Hematopoietic multipotent progenitor cell treated with erythropoietin and hydrocortisone succinate and interleukin-3 and kit ligand, for 15 days (in vitro differentiated cells): ENCODE measurements at regions not wholly inside any gene's neighbourhood (a gene's known extent, or its start where the extent isn't known, plus 50 kb on each side); places are given as distances from the start of the nearest gene placed in this dataset.
"Not testable (repeated sequence)": the region's sequence is repeated elsewhere in the genome, so short reads cannot be mapped to it uniquely, and the experiment has no call there.

ENCODE experiments used
- DNase-seq: peaks from one replicate; pipeline ENCODE4 v3.0.0-alpha.2; 2015; ENCODE audit warnings: low spot score

DNA sequence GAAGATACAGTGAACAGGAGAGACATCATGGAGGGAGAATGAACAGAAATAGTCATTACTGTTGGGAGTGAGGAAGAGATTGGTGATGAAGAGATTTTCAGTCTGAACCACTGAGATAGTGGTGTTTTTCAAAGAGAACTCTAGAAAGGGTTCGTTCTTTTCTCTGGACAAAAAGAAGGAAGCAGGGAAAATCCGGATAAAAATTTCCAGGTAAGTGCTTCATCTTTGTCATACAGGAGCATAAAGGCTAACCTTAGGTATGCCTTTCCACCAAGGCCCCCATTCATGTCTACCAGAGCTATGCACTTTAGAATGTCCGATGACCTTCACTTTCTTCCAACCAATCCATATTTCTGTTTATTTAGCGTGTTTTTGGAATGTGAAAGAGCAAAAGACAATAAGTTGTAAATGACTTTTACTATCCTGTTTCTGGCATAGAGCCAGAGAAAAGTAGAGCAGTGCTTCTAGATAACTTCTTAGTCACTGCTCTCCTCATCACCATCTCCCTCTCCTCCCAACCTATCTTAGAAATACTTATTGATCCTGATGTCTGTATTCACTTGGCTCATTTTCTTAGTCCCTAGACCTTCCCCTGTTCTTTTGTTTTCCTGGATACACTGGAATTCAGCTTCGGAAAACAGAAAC lies 116.5 kb downstream of the TTC6 start:
- DNase-seq, result no peak

DNA sequence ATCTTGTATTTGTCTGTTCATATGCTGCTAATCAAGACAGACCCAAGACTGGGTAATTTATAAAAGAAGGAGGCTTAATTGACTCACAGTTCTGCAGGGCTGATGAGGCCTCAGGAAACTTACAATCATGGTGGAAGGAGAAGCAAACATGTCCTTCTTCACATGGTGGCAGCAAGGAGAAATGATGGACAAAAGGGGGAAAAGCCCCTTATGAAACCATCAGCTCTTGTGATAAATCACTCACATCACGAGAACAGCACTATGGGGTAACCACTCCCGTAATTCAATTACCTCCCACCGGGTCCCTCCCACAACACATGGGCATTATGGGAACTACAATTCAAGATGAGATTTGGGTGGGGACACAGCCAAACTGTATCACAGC lies 117.0 kb downstream of the TTC6 start:
- not testable (repeated sequence) for DNase-seq

DNA sequence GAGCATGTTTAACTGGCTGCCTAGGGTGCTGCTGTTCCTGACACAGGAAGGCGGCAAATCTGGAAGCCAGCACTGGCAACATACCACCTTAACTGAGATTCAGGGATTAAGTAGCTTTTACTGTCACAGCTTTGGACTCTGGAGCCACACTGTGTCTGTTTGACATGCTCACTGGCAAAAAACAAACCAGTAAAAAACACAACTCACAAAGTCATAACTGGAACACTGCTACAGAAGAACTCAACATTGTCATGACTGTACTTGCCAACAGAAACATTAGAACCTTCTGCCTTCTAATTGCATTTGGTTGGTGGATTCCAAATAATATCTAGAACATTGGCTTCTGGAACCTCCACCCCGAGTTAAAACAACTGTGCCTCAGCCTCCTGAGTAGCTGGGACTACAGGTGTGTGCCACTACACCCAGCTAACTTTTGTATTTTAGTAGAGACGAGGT lies 117.6 kb downstream of the TTC6 start:
- no peak for DNase-seq

DNA sequence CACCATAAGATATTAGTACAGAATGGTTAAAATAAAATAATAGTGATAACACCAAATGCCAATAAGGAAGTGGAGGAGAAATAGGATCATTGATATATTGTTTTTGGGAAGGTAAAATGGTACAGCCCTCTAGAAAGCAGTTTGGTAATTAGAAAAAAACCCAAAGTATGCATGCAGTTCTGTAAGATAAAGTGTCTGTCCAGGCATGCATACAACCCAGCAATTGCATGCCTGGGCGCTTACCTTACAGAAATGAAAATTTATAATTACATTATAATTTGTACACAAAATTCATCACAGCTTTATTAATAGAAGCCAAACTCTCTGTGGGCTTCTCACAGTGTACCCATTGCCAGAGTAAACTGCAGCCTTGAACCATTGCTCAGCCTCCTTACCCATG lies 124.7 kb downstream of the TTC6 start:
- no peak for DNase-seq

DNA sequence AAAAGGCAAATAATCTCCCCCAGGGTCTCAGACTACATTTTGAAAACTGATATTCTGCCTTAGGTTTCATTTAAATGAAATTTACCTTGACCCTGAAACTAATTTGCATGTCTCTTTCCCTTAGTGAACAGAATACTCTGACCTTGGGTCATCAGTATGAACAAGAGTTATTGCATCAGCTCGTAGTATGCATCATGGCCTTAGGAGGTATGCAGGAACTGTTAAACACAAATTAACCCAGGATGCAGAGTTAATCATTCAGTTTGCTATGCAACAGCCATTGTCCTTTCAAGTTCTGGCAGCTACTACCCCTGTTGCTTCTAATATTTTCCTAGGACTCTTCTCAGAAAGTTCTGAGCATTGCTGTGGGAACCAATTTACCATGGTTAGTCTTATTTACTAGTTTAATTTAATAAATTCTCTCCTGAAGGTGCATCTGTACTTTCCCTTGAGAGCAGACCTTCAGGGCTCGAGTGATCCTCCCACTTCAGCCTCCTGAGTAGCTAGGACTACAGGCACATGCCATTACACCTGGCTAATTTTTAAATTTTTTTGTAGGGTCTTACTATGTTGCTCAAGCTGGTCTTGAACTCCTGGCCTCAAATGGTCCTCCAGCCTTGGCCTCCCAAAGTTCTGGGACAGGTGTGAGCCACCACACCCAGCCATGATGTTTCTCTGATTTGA lies 126.7 kb downstream of the TTC6 start:
- no peak for DNase-seq

DNA sequence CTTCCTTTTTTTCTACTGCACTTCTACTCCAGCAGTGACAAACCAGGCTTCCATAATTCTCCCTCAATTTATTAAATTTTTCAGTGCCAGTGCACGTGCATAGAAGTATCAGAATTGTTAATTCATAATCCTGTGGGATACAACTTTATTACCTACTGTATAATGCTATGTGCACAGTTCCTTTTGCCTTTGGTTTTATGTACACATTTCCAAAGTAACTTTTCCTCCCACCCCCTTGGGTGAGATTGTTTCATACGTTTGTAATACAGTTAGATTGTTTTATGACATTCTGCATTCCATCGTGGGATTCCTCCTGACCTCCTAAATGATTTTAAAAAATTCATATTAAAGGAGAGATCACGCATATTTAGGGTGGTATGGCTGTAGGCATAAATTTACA lies 128.1 kb downstream of the TTC6 start:
- DNase-seq, result no peak

DNA sequence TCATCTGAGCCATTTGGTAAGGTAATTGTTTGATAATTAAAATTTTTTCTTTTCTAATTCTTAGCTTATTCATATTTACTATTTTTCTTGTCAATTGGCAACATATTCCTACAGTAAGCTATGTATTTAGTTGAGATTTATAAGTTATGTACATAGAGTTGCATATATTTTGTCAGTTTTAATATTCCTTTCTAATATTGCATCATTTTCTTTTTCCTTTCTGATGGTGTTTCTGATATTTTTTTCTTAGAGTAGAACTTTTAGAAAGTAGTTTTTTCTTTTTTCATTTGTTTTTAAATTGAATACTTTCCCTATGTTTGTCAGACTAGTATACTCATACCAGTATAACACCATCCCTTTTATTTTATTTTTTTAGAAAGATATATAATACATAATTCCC lies 131.3 kb downstream of the TTC6 start:
- DNase-seq, result no peak

DNA sequence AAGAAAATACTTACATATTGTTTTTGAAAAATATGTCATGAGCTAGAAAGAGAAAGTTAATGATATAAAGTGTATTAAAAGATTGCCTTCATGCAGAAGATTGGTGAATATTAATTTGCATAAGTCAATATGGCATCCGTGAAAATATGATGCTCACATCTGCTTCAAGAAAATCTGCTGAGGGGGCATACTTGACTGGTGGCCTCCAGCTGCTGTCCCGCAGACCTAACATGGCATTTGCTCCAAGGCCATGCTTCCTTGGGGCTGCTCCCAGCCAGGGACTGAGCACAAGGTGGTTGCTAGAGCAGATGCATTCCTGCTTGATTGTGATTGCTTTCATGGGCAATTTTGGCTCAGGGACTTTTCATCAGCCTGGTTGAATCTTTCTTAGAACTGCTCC lies 133.8 kb downstream of the TTC6 start:
- DNase-seq, result no peak

DNA sequence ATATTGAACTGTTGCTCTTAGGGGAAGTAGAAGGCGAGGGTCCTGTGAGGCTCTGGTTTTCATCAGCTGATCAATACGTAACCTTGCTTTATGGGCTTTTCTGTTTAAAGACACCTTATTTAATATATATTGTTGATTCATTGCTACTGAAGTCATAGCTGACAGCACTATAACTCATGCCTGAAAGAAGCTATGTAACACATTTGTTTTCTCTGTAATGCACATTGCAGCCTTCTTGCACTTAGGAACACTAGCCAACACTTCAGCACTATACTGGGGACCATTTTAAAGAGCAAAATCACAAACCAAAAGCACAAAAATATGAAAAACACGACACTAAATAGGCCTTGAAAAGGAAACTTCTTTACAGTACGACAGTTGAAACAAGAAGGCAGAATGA lies 135.7 kb downstream of the TTC6 start:
- no peak for DNase-seq

DNA sequence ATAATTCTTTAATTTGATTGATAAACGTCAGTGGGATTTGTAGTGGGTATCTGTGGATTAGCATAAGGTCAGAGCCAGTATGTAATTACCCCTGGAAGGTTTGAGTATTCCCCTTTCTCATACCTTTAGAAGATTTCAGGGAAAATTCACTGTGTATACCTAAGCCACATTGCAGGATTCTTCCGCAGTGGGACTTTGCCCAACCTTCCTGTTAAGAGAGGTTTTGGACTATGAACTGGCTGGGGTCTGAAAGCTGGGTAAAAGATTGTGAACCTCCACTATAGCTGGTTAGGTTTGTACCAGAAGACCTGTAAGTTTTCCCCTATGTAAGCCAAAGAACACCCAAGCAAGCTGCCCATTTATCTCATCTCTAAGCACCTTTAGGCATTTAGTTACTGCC lies 150.2 kb downstream of the TTC6 start:
- no peak for DNase-seq

DNA sequence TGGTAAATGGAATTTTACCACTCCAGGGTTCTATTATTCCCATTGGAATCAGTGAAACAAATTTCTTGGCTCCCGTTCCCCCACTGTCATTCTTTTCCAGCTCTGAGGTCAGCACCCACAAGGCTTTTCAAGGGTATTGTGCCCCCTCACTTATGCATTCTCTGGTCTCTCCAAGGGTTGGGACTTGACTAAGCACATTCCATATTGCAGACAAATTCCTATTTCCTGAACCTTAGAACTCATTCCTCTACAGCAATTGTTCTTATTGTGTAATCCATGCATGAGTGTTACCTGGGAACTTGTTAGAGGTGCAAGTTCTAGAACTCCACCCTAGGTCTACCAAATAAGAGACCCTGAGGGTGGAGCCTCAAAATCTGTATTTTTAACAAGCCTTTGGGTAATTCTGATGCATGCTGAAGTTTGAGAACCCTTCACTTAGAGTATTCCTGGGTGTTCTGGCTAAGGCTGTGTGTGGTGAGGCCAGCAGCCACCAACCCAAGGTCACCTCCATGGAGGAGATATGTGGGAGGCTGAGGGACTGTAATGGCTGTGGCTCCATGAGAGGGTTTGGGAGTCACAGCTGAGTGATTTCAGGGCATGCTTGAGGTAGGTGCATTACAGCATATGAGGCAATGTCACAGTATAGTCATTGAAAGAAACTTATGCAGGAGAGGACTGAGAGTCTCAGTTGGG lies 150.9 kb downstream of the TTC6 start:
- no peak for DNase-seq

DNA sequence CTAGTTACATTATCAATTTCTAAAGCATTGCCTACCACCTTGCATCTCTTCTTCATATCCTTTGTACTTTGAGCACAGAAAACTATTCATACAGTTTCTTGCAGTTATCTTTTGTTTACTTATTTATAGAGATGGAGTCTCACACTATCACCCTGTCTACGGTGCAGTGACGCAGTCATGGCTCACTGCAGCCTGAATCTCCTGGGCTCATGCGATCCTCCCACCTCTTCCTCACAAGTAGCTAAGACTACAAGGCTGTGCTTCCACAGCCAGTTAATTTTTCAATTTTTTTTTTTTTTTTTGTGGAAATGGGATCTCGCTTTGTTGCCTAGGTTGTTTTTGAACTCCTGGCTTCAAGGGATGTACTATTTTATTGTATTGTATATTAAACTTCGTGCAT lies 158.0 kb downstream of the TTC6 start:
- no peak for DNase-seq

DNA sequence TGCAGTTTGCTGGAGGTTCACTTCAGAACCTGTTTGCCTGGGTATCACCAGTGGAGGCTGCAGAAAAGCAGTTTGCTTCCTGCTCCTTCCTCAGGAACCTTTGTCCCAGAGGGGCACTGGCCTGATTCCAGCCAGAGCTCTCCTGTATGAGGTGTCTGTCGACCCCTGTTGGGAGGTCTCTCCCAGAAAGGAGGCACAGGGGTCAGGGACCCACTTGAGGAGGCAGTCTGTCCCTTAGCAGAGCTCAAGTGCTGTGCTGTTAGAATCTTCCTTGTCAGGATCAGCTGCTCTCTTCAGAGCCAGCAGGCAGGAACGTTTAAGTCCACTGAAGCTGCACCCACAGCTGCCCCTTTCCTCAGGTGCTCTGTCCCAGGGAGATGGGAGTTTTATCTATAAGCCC lies 164.8 kb downstream of the TTC6 start:
- not testable (repeated sequence) for DNase-seq

DNA sequence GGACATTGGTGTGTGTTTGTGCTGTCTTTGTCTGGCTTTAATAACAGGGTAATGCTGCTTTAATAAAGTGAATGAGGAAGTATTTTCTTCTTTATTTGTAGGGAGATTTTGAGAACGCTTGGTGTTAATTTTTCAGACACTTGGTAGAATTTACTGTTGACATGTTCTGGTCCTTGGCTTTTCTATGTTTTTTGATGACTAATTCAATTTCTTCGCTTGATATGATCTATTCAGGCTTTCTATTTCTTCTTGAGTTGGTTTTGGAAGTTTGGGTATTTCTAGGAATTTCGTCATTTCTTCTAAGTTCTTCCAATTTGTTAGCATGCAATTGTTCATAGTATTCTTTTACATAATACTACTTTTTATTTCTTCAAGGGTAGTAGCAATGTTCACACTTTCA lies 167.8 kb downstream of the TTC6 start:
- DNase-seq, result no peak

DNA sequence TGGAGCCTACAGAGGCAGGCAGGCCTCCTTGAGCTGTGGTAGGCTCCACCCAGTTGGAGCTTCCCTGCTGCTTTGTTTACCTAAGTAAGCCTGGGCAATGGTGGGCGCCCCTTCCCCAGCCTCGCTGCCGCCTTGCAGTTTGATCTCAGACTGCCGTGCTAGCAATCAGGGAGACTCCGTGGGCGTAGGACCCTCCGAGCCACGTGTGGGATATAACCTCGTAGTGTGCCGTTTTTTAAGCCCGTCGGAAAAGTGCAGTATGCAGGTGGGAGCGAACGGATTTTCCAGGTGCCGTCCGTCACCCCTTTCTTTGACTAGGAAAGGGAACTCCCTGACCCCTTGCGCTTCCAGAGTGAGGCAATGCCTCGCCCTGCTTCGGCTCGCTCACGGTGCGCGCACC lies 176.9 kb downstream of the TTC6 start:
- DNase-seq, result not testable (repeated sequence)

DNA sequence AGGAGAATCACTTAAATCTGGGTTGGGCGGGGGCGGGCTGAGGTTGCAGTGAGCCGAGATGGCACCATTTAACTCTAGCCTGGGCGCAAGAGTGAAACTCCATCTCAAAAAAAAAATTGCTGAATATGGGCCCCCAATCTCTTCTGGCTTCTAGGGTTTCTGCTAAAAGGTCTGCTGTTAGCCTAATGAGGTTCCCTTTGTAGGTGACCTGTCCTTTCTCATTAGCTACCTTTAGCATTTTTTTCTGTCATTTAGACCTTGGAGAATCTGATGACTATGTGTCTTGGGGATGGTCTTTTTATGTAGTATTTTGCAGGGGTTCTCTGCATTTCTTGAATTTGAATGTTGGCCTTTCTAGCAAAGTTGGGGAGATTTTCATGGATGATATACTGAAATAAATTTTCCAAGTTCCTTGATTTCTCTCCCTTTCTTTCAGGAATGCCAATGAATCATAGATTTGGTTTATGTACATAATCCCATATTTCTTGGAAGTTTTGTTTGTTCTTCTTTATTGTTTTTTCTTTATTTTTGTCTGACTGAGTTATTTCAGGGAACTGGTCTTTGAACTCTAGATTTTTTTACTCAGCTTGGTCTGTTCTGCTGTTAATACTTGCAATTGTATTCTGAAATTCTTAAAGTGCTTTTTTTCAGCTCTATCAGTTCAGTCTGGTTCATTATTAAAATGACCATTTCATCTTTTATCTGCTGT lies 181.5 kb downstream of the TTC6 start:
- DNase-seq, result no peak

DNA sequence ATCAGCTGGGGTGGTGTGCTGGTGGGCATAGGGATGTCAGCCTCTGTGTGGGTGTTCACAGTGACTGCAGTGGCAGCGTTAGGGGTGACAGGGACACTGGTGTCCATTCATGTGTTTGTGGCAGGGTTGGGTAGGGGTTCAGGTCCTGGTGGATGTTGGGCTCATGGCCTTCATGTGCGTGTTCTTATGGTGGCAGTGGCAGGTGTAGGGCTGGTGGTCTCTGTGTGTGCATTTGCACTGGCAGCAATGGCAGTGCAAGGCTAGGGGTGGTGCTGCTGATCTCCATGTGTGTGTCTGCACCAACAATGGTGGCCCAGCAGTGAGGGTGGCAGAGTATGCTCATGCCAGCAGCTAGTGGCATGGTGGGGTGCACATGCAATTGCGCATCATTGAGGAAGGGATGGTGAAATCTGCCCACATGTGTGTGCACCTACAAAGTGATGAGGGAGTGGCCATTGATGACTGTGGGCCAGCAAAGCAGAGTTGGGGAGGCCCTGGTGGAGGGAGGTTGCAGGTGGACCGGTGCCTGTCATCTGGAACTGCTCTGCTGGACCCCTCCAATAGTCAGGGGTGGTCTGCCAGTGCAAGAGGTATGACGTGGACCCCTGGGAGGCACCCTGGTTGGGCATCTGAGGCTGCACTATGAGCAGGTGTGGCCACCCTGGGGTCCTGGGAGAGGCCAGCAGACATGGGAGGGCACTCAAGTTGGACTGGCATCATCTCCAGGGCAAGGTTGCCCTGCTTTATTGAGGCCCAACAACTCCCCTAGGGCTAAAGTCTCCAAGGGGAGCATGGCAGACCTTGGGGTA lies 182.9 kb downstream of the TTC6 start:
- no peak for DNase-seq

DNA sequence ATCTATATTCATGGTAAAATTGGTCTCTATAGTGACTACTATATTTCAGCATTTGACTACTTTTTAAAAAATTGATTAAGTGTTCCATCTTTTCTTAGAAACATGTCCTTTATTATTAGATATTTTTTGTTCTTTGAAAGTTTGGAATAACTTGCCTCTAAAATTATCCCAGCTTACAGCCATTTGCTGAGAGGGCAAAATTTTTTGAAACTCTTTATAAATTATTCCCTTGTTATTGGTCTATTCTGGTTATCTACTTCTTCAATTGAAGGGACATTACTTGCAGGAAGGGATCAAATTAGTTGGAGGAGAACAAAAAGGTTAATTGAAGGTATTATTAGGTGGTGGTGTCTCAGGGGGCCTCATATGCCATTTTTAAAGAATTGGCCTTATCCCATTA lies 184.1 kb downstream of the TTC6 start:
- DNase-seq, result no peak

DNA sequence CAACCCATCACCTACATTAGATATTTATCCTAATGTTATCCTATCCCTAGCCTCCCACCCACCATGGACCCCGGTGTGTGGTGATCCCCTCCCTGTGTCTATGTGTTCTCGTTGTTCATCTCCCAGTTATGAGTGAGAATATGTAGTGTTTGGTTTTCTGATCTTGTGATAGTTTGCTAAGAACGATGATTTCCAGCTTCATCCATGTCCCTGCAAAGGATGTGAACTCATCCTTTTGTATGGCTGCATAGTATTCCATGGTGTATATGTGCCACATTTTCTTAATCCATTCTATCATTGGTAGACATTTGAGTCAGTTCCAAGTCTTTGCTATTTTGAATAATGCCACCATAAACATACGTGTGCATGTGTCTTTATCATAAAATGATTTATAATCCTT lies 185.3 kb downstream of the TTC6 start:
- DNase-seq, result not testable (repeated sequence)

DNA sequence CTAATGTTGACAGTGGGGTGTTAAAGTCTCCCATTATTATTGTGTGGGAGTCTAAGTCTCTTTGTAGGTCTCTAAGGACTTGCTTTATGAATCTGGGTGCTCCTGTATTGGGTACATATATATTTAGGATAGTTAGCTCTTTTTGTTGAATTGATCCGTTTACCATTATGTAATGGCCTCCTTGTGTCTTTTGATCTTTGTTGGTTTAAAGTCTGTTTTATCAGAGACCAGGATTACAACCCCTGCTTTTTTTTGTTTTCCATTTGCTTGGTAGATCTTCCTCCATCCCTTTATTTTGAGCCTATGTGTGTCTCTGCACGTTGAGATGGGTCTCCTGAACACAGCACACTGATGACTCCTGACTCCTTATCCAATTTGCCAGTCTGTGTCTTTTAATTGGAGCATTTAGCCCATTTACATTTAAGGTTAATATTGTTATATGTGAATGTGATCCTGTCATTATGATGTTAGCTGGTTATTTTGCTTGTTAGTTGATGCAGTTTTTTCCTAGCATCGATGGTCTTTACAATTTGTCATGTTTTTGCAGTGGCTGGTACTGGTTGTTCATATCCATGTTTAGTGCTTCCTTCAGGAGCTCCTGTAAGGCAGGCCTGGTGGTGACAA lies 188.9 kb downstream of the TTC6 start:
- not testable (repeated sequence) for DNase-seq

DNA sequence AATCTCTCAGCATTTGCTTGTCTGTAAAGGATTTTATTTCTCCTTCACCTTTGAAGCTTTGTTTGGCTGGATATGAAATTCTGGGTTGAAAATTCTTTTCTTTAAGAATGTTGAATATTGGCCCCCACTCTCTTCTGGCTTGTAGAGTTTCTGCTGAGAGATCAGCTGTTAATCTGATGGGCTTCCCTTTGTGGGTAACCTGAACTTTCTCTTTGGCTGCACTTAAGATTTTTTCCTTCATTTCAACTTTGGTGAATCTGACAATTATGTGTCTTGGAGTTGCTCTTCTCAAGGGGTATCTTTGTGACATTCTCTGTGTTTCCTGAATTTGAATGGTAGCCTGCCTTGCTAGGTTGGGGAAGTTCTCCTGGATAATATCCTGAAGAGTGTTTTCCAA lies 189.4 kb downstream of the TTC6 start:
- not testable (repeated sequence) for DNase-seq
